ENCODE measurements at regions not wholly inside any gene's neighbourhood (a gene's known extent, or its start where the extent isn't known, plus 50 kb on each side); places are given as distances from the start of the nearest gene placed in this dataset.
"Not testable (repeated sequence)": the region's sequence is repeated elsewhere in the genome, so short reads cannot be mapped to it uniquely, and the experiment has no call there.

- DNase-seq (ENCODE audit: low read depth in 4 of 4, low spot score in 3 of 4), result not testable (repeated sequence)
Measured at GRCh38 chr3:139232341-139232740, 111.5 kb upstream of the MRPS22 start.

- no peak for DNase-seq (ENCODE audit: low read depth in 4 of 4, low spot score in 3 of 4)
Measured at GRCh38 chr3:139234491-139234890, 109.3 kb upstream of the MRPS22 start.

DNA sequence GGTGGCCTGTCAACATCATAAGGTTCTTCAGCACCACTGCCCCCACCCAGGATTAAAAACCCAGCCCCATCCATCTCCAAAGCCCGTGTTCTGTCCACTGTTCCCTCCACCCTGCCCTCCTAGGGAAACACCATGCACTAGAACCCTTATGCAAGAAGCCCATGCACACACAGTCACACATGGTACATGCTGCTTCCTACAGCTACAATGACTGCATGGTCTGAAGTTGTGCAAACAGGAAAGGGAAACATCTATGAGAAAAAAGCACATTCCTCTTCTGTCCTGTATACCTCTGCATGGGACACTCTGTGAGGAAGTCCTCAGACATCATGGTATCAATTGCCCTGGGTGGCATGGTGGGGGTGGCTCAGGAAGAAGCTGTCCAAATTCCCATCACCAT is 108.6 kb upstream of the MRPS22 start:
- DNase-seq (ENCODE audit: low read depth in 4 of 4, low spot score in 3 of 4), result no peak

DNA sequence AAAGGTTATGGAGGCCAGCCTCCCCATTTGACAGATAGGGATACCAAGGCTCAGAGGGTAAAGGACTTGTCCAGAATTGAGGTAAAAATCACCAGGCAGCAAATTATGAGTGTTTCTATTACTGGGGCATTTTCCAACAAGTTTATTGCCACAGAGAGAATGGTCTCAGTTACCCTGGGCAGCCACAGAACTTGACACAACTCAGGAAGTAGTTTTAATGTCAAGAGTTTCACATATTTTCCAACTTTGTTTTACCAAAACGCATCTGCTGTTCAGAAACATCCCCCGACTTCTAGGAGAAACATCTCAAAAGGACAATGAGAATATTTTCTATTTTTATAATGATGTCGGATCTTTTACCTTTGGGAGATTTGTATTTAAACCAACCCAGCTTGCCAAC is 107.5 kb upstream of the MRPS22 start:
- no peak for DNase-seq (ENCODE audit: low read depth in 4 of 4, low spot score in 3 of 4)

- DNase-seq (ENCODE audit: low read depth in 4 of 4, low spot score in 3 of 4), result no peak
Measured at GRCh38 chr3:139238281-139239030, 105.4 kb upstream of the MRPS22 start.

DNA sequence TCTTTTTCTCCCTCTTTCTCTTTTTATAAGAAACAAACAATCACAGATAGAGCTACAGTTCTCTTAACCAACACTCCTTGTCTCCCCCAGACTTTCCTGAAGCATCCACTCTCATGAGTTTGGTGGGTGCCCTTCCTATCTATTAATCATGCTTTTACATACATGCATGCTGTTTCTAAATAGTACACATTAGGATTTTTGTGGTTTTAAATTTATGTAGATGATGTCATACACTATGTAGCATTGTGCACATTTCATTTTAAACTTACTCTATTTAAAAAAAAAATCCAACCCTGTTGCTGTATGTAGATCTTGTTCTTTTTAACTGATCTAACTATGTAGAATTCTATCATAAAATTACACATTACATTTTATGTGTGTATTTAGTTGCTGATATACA is 104.3 kb upstream of the MRPS22 start:
- DNase-seq (ENCODE audit: low read depth in 4 of 4, low spot score in 3 of 4), result no peak

DNA sequence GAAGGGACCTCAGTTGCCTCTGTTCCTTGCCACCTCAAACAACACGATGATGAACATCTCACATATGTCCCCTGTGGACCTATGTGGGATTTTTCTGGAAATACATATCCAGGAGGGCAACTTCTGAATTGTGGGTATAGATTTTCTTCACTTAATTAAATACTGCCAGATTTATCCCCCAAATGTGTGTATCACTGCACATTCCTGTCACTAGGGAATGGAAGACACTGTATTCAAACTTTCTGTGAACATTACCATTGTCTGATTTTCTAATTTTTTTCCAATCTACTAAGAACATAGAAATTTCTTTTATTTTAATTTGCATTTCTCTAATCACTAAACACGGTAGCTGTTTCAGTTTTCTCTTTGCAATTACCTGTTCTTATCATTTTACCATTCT is 102.0 kb upstream of the MRPS22 start:
- no peak for DNase-seq (ENCODE audit: low read depth in 4 of 4, low spot score in 3 of 4)

DNA sequence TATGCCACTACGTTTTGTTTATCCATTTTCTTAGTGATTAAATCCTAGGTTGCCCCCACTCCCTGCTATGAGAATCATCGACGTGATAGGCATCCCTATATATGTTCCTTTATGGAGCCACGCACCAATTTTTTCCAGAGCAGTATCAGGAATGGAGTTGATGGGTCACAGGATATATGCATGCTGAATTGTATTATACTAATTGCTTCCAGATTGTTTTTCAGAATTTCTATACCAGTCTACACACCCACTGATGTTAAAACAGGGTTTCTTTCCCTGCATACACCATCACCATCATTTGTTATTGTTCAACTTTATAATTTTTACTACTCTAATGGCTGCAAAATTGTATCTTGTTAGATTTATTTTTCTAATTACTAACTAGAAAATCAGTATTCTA is 100.1 kb upstream of the MRPS22 start:
- DNase-seq (ENCODE audit: low read depth in 4 of 4, low spot score in 3 of 4), result no peak

DNA sequence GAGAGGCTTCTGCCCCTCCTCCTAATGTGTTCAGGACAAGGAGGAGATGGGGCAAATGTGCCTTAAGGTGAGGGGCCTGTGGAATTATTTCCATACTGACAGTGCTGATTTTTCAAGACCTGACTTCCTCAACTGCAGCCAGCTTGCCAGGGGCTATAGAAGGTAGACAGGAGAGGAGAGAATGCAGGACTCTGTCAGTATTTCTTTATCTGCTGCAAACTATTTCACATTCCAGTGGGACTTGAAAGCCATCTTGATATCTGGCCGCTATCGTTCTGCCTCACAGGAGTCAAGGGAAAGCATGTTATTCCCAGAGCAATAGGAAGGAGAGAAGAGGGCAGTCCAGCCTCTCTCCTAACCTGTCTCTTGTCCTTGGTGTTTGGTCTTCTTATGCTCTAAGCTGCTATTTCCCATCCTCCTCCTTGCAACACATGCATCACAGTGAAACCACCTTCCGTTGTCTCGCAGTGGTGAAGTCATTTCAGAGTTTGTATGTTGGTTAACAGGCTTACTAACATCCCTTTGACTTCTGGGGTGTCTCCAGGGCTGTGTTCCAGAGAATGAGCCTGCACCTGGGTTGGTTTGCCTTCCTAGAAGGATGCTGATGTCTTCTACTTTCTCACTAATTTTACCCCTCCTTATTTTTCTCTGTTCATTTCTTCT is 95.1 kb upstream of the MRPS22 start:
- no peak for DNase-seq (ENCODE audit: low read depth in 4 of 4, low spot score in 3 of 4)

- DNase-seq (ENCODE audit: low read depth in 4 of 4, low spot score in 3 of 4), result no peak
Measured at GRCh38 chr3:139251529-139251928, 92.3 kb upstream of the MRPS22 start.

DNA sequence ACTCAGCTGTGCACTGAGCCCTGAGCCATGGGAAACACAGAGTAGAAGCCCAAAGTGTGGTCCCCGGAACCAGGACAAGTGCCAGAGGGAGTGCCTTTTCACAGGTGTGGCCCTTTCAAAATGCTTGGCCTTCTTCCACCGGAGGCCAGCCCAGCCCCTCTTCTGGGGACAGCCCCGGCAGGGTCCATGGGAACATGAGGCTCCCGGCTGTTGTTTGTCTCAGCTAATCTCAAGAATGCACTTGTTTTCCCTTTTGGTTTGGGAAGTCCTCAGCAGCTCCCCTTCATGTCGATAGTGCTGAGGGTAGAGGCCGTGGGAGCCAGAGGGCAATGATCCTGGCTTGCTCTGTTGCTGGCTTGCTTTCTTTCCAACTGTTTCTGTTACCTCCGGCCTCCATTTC is 91.1 kb upstream of the MRPS22 start:
- DNase-seq (ENCODE audit: low read depth in 4 of 4, low spot score in 3 of 4), result no peak

- DNase-seq (ENCODE audit: low read depth in 4 of 4, low spot score in 3 of 4), result no peak
Measured at GRCh38 chr3:139258276-139258675, 85.5 kb upstream of the MRPS22 start.

GRCh38 chr3:139259398-139259797 is 84.4 kb upstream of the MRPS22 start:
- no peak for DNase-seq (ENCODE audit: low read depth in 4 of 4, low spot score in 3 of 4)

DNA sequence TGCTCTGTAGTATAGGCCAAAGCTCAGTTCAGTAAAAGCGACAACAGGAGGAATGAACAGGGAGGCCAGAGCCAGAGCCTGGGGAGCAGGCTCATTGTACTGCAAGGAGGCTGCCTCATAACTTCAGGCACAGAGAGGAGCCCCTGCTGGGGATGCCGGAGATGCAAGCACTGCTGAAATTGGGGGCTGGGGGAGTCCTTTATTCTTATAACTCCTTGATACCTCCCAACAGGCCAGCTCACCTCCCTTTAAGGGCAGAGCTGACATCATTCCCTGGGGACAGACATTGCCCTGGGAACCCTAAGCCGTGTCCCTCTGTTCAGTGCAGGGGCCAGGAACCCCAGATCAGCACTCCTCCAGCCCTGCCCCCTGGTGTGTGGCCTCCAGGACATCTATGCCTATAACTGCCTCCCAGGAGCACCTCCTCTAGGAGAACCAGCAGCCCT is 83.8 kb upstream of the MRPS22 start:
- no peak for DNase-seq (ENCODE audit: low read depth in 4 of 4, low spot score in 3 of 4)

- DNase-seq (ENCODE audit: low read depth in 4 of 4, low spot score in 3 of 4), result no peak
Measured at GRCh38 chr3:139260793-139261736, 82.8 kb upstream of the MRPS22 start.

GRCh38 chr3:139261754-139262586 is 81.8 kb upstream of the MRPS22 start:
- no peak for DNase-seq (ENCODE audit: low read depth in 4 of 4, low spot score in 3 of 4)

GRCh38 chr3:139263798-139264197 is 80.0 kb upstream of the MRPS22 start:
- DNase-seq (ENCODE audit: low read depth in 4 of 4, low spot score in 3 of 4), result no peak

- no peak for DNase-seq (ENCODE audit: low read depth in 4 of 4, low spot score in 3 of 4)
Measured at GRCh38 chr3:139264375-139264774, 79.4 kb upstream of the MRPS22 start.

- no peak for DNase-seq (ENCODE audit: low read depth in 4 of 4, low spot score in 3 of 4)
Measured at GRCh38 chr3:139265131-139266016, 78.4 kb upstream of the MRPS22 start.

Measured in right renal pelvis (tissue), 4 donors.